EH (cell line): ENCODE measurements at regions not wholly inside any gene's neighbourhood (a gene's known extent, or its start where the extent isn't known, plus 50 kb on each side); places are given as distances from the start of the nearest gene placed in this dataset.

ENCODE experiments used
- DNase-seq: peaks from one replicate; pipeline ENCODE4 v3.0.0-alpha.2; 2015; ENCODE audit warnings: low read depth

GRCh38 chr5:33369485-33370465, 71.0 kb upstream of the TARS1 start:
- DNase-seq: peak; percentile 96

GRCh38 chr5:33370466-33370859, 70.3 kb upstream of the TARS1 start:
- DNase-seq: no peak

GRCh38 chr5:33371660-33372059, 69.1 kb upstream of the TARS1 start:
- peak; percentile 83 for DNase-seq

GRCh38 chr5:33372721-33373472, 67.9 kb upstream of the TARS1 start:
- DNase-seq: no peak

GRCh38 chr5:33375900-33376299, 64.9 kb upstream of the TARS1 start:
- no peak for DNase-seq

- DNase-seq: peak; percentile 51
Observed at GRCh38 chr5:33379757-33380156, 61.0 kb upstream of the TARS1 start.

GRCh38 chr5:33381243-33381642, 59.5 kb upstream of the TARS1 start:
- DNase-seq: no peak
